Pancreas (tissue), 10 donors: ENCODE measurements at regions not wholly inside any gene's neighbourhood (a gene's known extent, or its start where the extent isn't known, plus 50 kb on each side); places are given as distances from the start of the nearest gene placed in this dataset.

Experiments used
- ATAC-seq, 4 donors: fragments of 200-7000 bp; cut with Tn5 transposase; one replicate each; pipeline versions ENCODE4 v1.8.0 to v1.9.1; 2020; ENCODE audit warnings: mild to moderate bottlenecking in 4 of 4, moderate library complexity in 4 of 4
- DNase-seq, 6 donors: peaks; one replicate each; pipeline ENCODE4 v3.0.0-alpha.2; 2020
- FAIRE-seq: peaks from 2 replicates; lab custom pipeline; 2012; peaks lifted over from hg19 to GRCh38; lab: Jason Lieb, UNC
- H3K27ac ChIP-seq, 4 donors: fragments of 200-600 bp; sonication (generic); 1 replicate in 3 of 4; 2 replicates in 1 of 4; pipeline versions ENCODE4 v1.5.0 to v1.8.0; 2020
- H3K27me3 ChIP-seq, 4 donors: fragments of 200-600 bp; one replicate each; pipeline ENCODE4 v1.8.0; 2021
- H3K36me3 ChIP-seq, 3 donors: fragments of 200-600 bp; sonication (generic) in 1 of 3; one replicate each; pipeline versions ENCODE4 v1.5.0 to v1.8.0; 2020 to 2021
- H3K4me1 ChIP-seq, 3 donors: fragments of 200-600 bp; one replicate each; pipeline ENCODE4 v1.8.0; 2021
- H3K4me3 ChIP-seq, 4 donors: fragments of 200-600 bp; sonication (generic) in 2 of 4; one replicate each; pipeline versions ENCODE4 v1.5.0 to v1.8.0; 2020 to 2021
- H3K9me3 ChIP-seq, 4 donors: fragments of 200-600 bp; one replicate each; pipeline ENCODE4 v1.8.0; 2021
- WGBS, 2 donors: extraction: QIAGEN DNeasy Blood & Tissue Kit; methylation state at CpG; one replicate each; pipeline ENCODE4 v1.1.7; 2013; 5-methylcytosine and 5-hydroxymethylcytosine counted together
- intact Hi-C, 3 donors: fragments of 100-400 bp; cut with DNase I; formaldehyde crosslinking; loops; one replicate each; pipeline versions ENCODE4 v1.11.1 to v1.14.2; 2022
- TF ChIP-seq, protein P1 (sequence below), 4 donors: fragments of 200-600 bp; sonication (generic) in 3 of 4; IDR thresholded peaks; one replicate each; pipeline versions ENCODE4 v1.5.0 to v1.8.0; 2021; ENCODE audit warnings: antibody characterized with exemption in 4 of 4
- donor health status: healthy with polysubstance abuse.
- donor health status: DM: no; HTN: no; CAD: no; lungs with moderate emphysema.
- donor health status: DM: no; HTN: no; CAD: no.
- donor health status: control.
- donor health status: control.
- donor health status: Bipolar disorder and iron deficiency.
- donor health status: DM: yes; HTN: yes; CAD: no.
- donor health status: DM: no; HTN: no; CAD: no.
- donor health status: DM: no; HTN: no; CAD: no.
- donor health status: DM: yes; HTN: yes; CAD: no.

DNA sequence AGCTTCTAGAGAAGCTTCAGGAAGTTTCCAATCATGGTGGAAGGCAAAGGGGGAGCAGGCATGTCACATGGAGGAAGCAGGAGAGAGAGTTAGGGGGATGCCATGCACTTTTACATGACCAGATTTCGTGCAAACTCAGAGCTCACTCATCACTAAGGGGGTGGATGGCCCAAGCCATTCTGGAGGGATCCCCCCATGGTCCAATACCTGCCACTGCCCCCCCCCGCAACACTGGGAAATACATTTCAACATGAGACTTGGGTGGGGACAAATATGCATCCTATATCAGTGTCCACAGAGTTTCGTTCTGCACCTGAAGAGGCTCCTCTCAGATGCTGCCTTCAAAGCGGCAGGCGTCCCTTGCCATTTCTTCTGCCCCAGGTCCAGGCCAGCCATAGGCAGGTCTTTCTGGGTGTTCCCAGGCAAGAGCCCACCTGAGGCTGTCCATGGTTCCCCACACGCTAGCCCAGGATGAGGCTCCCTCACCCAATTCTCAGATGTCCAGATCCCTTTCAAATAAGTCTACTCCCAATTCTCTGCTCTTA is 1344.3 kb downstream of the TBC1D22A start:
- WGBS, 2 donors = 53 to 63% methylated on average over 6 of the region's 6 CpGs
- TF ChIP-seq, protein P1, sequence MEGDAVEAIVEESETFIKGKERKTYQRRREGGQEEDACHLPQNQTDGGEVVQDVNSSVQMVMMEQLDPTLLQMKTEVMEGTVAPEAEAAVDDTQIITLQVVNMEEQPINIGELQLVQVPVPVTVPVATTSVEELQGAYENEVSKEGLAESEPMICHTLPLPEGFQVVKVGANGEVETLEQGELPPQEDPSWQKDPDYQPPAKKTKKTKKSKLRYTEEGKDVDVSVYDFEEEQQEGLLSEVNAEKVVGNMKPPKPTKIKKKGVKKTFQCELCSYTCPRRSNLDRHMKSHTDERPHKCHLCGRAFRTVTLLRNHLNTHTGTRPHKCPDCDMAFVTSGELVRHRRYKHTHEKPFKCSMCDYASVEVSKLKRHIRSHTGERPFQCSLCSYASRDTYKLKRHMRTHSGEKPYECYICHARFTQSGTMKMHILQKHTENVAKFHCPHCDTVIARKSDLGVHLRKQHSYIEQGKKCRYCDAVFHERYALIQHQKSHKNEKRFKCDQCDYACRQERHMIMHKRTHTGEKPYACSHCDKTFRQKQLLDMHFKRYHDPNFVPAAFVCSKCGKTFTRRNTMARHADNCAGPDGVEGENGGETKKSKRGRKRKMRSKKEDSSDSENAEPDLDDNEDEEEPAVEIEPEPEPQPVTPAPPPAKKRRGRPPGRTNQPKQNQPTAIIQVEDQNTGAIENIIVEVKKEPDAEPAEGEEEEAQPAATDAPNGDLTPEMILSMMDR (IDR thresholded peaks at IDR 0.05) = no peak
- DNase-seq (no peak), FAIRE-seq (no peak), ATAC-seq (no peak)
- Histone ChIP-seq H3K4me1 (no peaks in the 10 kb centered on the region), H3K36me3 (no peaks in the 10 kb centered on the region), H3K27me3 (peaks cover 0 to 14% (median 2%) of the 10 kb centered on the region in 4 donors), H3K4me3 (no peak overlapping the region), H3K9me3 (peaks cover 0 to 6% (median 0%) of the 10 kb centered on the region in 4 donors), H3K27ac (no peak overlapping the region)
- intact Hi-C loops = no loop called here

DNA sequence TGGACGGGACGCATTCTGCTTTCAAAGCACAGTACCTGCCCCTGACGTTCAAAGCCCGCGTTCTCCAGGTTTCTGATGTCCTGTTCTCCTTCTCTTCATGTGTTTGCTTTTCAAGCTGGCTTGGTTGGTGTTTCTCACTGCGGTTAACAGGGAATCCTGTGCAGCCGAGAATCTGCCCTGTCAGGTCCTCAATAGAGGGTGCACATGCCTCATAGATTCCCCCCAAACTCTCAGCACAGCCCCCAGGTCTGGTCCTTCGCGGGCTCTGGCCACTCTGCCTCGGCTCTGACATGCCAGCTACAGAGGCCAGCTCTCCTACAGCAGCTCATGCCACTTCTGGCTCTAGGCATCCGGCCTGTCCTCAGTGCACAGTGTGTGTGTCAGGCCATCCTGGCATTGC is 1343.8 kb downstream of the TBC1D22A start:
- TF ChIP-seq, protein P1 (IDR thresholded peaks at IDR 0.05) = no peak
- intact Hi-C loops = no loop called here
- H3K4me1 ChIP-seq = no peaks in the 10 kb centered on the region
- H3K27me3 ChIP-seq = peaks cover 0 to 14% (median 2%) of the 10 kb centered on the region in 4 donors
- H3K27ac ChIP-seq = no peak overlapping the region
- 53 to 60% methylated on average over 11 of the region's 11 CpGs for WGBS, 2 donors
- no peaks in the 10 kb centered on the region for H3K36me3 ChIP-seq
- no peak for DNase-seq
- no peak for FAIRE-seq
- no peak for ATAC-seq
- H3K9me3 ChIP-seq = peaks cover 0 to 6% (median 0%) of the 10 kb centered on the region in 4 donors
- no peak overlapping the region for H3K4me3 ChIP-seq

DNA sequence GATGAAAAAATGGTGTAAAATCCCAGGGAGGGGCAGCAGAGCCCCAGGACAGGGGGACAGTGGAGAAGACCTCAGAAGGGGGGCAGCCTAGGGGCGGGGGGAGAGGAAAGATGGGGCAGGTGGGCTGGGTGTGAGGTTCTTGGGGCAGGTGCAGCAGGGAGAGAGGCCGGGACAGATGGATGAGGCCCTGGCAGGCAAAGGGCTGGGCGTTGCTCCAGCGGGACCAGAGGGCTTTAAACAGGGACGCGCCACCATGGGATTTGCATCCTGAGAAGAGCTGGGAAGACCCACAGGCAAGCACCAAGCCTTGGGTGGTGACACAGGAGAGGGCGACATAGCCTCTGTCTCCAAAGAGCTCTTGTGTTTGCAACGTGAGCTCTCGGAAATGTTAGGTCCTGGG is 1342.8 kb downstream of the TBC1D22A start:
- ATAC-seq = no peak
- Histone ChIP-seq H3K36me3 (no peaks in the 10 kb centered on the region), H3K4me3 (no peak overlapping the region), H3K27me3 (peaks cover 0 to 14% (median 2%) of the 10 kb centered on the region in 4 donors), H3K27ac (no peak overlapping the region), H3K9me3 (peaks cover 0 to 6% (median 0%) of the 10 kb centered on the region in 4 donors), H3K4me1 (no peaks in the 10 kb centered on the region)
- no peak for FAIRE-seq
- intact Hi-C loops = no loop called here
- WGBS, 2 donors = 37 to 48% methylated on average over 8 to 9 of the region's 9 CpGs
- TF ChIP-seq, protein P1 (IDR thresholded peaks at IDR 0.05) = no peak
- DNase-seq = no peak

DNA sequence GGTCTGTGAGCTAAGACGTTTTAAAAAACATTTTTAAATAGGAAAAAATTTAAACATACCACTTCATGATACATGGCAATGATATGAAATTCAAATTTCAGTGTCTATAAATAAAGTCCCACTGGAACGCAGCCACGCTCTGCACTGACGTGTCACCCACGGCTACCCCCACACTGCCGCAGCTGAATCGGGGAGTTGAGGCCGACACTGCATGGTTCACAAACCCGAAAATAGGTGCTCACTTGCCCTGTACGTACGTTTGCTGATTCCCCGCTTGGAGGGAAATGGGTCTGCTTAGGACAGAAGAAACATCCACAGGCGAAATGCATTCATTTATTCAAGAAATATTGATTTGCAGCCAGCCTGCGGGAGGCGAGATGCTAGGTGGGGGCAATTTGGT is 1342.3 kb downstream of the TBC1D22A start:
- WGBS, 2 donors = 50 to 63% methylated on average over 15 of the region's 15 CpGs
- no peak for DNase-seq
- intact Hi-C loops = no loop called here

More for the DNA sequence above, 1342.3 kb downstream of the TBC1D22A start:
- H3K36me3 ChIP-seq = no peaks in the 10 kb centered on the region
- FAIRE-seq (no peak), ATAC-seq (no peak)
- H3K27me3 ChIP-seq = peaks cover 0 to 13% (median 1%) of the 10 kb centered on the region in 4 donors
- H3K4me1 ChIP-seq = no peaks in the 10 kb centered on the region
- H3K4me3 ChIP-seq = no peak overlapping the region
- TF ChIP-seq, protein P1 (IDR thresholded peaks at IDR 0.05) = no peak
- H3K27ac ChIP-seq = no peak overlapping the region
- H3K9me3 ChIP-seq = peaks cover 0 to 6% (median 0%) of the 10 kb centered on the region in 4 donors
